Adipocyte (in vitro differentiated cells): ENCODE measurements at regions not wholly inside any gene's neighbourhood (a gene's known extent, or its start where the extent isn't known, plus 50 kb on each side); places are given as distances from the start of the nearest gene placed in this dataset.

Experiments
- DNase-seq: peaks from one replicate; pipeline ENCODE4 v3.0.0-alpha.2; 2015; ENCODE audit warnings: low read depth
- H3K27me3 ChIP-seq: replicated peaks from 2 replicates; pipeline ENCODE4 v1.7.0; 2013; ENCODE audit warnings: mild to moderate bottlenecking, low read length, moderate library complexity; ENCODE audit not compliant: control insufficient read depth, insufficient read depth
- H3K36me3 ChIP-seq: 2 replicates; pipeline ENCODE4 v1.7.0; 2013; ENCODE audit warnings: low read length, mild to moderate bottlenecking, moderate library complexity; ENCODE audit not compliant: control insufficient read depth, insufficient read depth, severe bottlenecking
- H3K4me1 ChIP-seq: 2 replicates; pipeline ENCODE4 v1.7.0; 2013; ENCODE audit warnings: mild to moderate bottlenecking, low read length, moderate library complexity; ENCODE audit not compliant: control insufficient read depth, insufficient read depth
- H3K4me3 ChIP-seq: 2 replicates; pipeline ENCODE4 v1.7.0; 2013; ENCODE audit warnings: mild to moderate bottlenecking, low read length, moderate library complexity
- H3K9ac ChIP-seq: 2 replicates; pipeline ENCODE4 v1.7.0; 2013; ENCODE audit warnings: mild to moderate bottlenecking, low read length, moderate library complexity
- H3K9me3 ChIP-seq: 2 replicates; pipeline ENCODE4 v1.7.0; 2013; ENCODE audit warnings: mild to moderate bottlenecking, low read length, moderate library complexity; ENCODE audit not compliant: control insufficient read depth

DNA sequence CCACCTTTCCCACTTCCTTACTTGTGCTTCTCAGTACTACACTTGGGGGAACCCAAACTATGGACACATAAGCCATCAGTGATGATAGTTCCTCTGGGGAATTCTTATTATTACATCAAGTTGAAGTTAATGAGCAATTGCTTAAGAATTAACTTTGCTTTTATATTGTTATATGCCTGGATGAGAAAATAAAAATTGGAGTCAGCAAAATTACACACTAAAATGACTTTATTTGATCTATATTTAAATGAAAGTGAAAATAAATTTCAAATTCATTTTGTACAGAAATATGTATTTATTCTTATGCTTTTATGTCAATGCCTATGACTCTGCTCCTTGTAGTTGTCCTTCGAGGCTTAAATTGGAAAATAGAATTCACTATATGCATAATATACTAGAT is 149.4 kb upstream of the KCND2 start:
- H3K36me3 ChIP-seq, result no peaks in the 10 kb centered on the region

DNA sequence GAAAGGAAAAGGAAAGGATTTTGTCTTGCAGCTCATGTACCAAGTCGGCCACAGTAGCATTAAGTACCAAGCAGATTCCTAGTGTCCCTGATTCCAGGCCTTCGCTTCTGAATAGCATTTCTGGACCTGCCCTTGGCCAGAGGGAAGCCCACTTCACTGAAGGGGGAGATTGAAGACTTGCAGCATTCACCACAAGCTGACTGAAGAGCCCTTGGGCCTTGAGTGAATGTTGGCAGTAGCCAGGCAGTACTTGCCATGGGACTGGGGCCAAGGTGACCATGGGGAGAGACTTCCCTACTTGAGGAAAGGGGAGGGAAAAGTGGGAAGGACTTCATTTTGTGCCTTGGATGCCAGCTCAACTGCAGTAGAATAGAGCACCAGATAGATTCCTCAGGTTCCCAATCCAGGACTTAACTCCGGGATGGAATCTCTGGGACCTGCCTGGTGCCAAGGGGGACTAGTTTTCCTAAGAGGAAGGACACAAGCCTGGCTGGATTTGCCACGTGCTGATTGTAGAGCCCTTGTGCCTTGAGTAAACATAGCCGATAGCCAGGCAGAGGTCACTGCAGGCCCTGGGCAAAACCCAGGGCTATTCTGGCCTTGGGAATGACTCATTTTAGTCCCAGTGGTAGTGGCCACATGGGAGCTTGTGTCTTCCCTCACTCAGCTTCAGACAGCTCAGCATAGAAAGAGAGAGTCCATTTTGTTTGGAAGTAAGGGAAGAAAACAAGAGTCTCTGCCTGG is 141.7 kb upstream of the KCND2 start:
- Histone ChIP-seq H3K9me3 (peaks cover 23% of the 10 kb centered on the region), H3K9ac (no peak overlapping the region), H3K4me3 (no peak overlapping the region), H3K27me3 (no peaks in the 10 kb centered on the region), H3K36me3 (no peaks in the 10 kb centered on the region), H3K4me1 (no peaks in the 10 kb centered on the region)
- DNase-seq, result no peak

More for the DNA sequence above, 149.4 kb upstream of the KCND2 start:
- Histone ChIP-seq H3K27me3 (no peaks in the 10 kb centered on the region), H3K9ac (no peak overlapping the region), H3K4me3 (no peak overlapping the region), H3K4me1 (no peaks in the 10 kb centered on the region), H3K9me3 (no peaks in the 10 kb centered on the region)
- no peak for DNase-seq

DNA sequence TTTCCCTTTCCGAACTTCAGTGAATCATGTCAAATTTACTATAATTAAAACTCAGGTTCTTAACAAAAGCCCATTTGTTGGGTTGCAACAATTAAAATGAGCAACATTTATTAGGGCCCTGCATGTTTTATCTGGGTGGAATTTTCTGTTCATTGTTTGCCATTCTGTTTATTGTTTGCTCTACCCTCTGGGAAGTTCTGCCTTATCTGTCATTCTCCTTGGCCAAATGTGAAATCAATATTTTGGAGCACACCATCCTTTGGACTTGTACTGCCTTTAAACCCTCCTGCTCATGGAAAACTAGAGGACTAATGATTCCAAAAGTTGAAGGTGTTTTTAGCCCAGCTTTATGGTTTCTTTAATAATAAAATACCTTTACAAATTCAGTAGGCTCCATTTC is 134.5 kb upstream of the KCND2 start:
- no peaks in the 10 kb centered on the region for H3K9me3 ChIP-seq
- H3K9ac ChIP-seq, result no peak overlapping the region

DNA sequence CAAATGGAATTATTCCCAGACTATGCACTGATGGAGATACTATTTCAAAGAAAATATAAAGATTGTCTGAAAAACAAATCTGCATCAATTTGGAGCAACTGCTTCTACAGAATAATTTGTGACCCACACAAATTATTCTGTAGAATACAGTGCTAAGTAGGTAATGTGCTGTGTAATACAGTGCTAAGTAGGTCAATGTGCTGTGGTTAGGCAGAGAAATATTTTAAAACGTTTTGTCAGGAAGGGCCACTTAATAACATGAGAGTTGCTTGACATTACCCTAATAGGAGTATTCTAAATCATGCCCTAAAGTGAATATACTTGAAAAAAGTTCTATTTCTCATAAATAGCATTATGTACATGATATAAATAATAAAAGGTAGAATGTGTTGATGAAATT is 116.5 kb upstream of the KCND2 start:
- peaks cover 14% of the 10 kb centered on the region for H3K4me1 ChIP-seq
- H3K27me3 ChIP-seq, result no peaks in the 10 kb centered on the region
- DNase-seq, result no peak
- no peaks in the 10 kb centered on the region for H3K36me3 ChIP-seq
- H3K9me3 ChIP-seq, result no peaks in the 10 kb centered on the region
- no peak overlapping the region for H3K9ac ChIP-seq
- H3K4me3 ChIP-seq, result no peak overlapping the region

More for the DNA sequence above, 134.5 kb upstream of the KCND2 start:
- Histone ChIP-seq H3K4me3 (no peak overlapping the region), H3K36me3 (no peaks in the 10 kb centered on the region), H3K27me3 (no peaks in the 10 kb centered on the region), H3K4me1 (no peaks in the 10 kb centered on the region)
- no peak for DNase-seq

DNA sequence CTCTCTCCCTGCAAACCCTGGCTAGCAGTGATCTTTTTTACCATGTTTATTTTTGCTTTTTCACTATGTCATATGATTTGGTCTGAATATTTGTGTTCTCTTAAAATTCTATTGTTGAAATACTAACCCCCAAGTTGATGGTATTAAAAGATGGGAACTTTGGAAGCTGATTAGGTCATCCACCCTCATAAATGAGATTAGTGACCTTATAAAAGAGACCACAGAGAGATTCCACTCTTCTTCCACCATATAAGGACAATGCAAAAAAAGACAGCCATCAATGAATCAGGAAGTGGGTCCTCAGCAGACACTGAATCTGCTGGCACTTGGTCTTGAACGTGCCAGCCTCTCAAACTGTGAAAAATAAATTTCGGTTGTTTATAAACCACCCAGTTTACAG is 112.8 kb upstream of the KCND2 start:
- no peaks in the 10 kb centered on the region for H3K36me3 ChIP-seq
- no peak overlapping the region for H3K9ac ChIP-seq
- no peaks in the 10 kb centered on the region for H3K27me3 ChIP-seq
- peaks cover 17% of the 10 kb centered on the region for H3K4me1 ChIP-seq
- no peak for DNase-seq
- H3K9me3 ChIP-seq, result no peaks in the 10 kb centered on the region
- H3K4me3 ChIP-seq, result no peak overlapping the region

DNA sequence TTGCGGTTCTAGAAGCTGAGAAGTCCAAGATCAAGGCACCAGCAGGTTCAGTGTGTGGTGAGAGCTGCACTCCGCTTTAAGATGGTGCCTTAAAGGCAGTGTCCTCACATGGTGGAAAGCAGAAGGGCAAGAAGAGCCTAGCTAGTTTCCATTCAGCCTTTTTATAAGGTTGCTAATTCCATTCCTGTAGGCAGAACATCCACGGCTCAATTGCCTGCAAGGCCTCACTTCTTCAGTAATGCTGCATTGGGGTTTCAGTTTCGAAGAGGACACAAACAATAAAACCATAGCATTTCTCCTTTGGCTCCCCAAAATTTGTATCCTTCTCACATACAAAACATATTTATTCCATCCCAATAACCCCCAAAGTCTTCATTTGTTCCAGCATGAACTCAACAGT is 109.5 kb upstream of the KCND2 start:
- DNase-seq, result no peak
- H3K9me3 ChIP-seq, result no peaks in the 10 kb centered on the region
- H3K4me3 ChIP-seq, result no peak overlapping the region
- H3K4me1 ChIP-seq, result peaks cover 20% of the 10 kb centered on the region
- H3K9ac ChIP-seq, result no peak overlapping the region
- no peaks in the 10 kb centered on the region for H3K36me3 ChIP-seq
- no peaks in the 10 kb centered on the region for H3K27me3 ChIP-seq

DNA sequence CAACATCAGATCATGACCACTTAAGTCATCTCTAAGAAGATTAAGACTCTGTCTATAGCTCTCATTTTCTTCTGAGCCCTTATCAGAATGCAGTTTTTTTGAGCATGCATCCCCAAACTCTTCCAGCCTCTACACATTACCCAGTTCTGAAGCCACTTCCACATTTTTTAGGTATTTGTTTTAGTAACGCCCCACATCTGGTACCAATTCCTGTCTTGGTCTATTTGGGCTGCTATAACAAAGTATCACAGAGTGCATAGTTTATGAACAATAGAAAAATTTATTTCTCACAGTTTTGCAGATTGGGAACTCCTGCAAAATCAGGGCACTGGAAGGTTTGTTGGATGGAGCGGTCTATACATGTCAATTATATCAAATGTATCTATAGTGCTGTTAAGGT is 107.7 kb upstream of the KCND2 start:
- H3K4me1 ChIP-seq, result peaks cover 38% of the 10 kb centered on the region
- no peaks in the 10 kb centered on the region for H3K9me3 ChIP-seq
- H3K4me3 ChIP-seq, result no peak overlapping the region
- DNase-seq, result no peak
- no peaks in the 10 kb centered on the region for H3K27me3 ChIP-seq
- no peak overlapping the region for H3K9ac ChIP-seq
- H3K36me3 ChIP-seq, result no peaks in the 10 kb centered on the region

DNA sequence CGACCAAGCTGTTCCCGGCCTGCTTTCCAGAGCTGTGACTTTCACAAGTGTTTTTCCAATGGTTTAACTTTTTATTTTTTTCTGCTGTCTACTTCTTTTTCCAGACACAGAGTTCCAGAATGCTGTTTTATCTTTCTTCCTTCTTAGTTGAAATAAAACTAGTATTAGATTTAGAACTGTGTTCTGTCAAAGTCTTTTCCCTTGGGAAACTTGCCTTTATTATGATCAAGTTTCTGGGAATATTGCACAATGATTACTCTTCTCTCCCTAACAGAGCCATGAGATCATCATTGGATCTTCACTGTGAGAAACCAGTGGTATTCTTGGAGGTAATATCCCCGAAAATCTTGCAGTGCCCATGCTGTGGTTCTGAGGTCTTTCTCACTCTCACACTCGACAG is 104.9 kb upstream of the KCND2 start:
- Histone ChIP-seq H3K4me1 (peaks cover 57% of the 10 kb centered on the region), H3K36me3 (no peaks in the 10 kb centered on the region), H3K4me3 (peak overlapping the region; percentile 42), H3K27me3 (no peaks in the 10 kb centered on the region), H3K9me3 (no peaks in the 10 kb centered on the region), H3K9ac (peak overlapping the region; percentile 80)
- DNase-seq, result peak; percentile 11

DNA sequence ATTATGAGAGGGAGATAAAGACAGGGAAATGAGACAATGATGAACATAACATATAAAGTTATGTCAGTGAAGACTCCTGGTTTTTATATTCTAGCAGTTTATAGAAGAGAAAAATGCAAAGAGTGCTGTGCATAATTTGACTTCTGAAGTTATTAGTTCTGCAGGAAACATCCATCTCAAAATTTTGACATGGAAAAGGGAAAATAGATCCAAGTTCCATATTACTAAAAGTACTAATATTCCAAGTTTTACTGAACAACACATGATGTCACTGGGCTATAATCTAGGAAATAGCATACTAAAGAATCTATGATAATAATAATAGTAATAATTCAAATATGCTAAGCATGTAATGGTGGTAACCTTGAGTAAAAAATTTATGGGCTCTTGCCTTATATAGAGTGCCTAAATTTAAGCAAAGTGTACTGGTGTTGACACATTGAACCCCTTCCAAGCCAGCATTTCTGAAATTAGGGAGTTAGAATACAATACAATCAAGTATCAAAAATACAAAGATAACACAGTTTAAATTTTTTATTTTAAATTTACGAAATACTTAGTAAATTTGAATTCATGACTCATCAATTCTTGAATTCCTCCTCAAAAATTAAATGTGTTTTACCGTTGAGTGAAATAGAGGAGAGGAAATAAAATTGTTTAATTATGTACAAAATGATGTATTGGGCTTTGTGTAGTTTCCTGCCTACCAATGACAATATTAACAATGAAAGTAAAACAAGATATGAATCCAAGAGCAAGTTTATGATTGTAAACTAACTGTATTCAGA is 102.8 kb upstream of the KCND2 start:
- no peak for DNase-seq
- no peaks in the 10 kb centered on the region for H3K36me3 ChIP-seq
- H3K4me1 ChIP-seq, result peaks cover 54% of the 10 kb centered on the region
- no peak overlapping the region for H3K4me3 ChIP-seq
- H3K27me3 ChIP-seq, result no peaks in the 10 kb centered on the region
- peak overlapping the region; percentile 43 for H3K9ac ChIP-seq
- no peaks in the 10 kb centered on the region for H3K9me3 ChIP-seq

DNA sequence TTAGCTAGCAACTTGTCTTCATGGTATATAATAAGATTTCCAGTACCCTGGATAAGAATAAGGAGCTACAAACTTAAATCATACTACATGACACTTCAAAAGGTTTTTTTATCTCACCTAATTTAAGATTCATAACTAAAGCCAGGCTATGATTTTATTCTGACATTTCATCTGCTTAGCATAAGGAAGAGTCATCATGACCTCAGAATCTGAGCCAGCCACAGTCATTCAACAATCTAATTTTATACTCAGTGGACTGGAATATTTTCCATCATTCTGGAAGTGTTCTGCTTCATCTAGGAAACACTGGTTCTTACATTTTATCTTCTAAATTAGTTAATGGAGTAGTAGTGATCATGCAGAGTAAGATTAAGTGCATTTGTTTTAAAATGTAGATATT is 102.1 kb upstream of the KCND2 start:
- DNase-seq, result no peak
- peaks cover 52% of the 10 kb centered on the region for H3K4me1 ChIP-seq
- peak overlapping the region; percentile 43 for H3K9ac ChIP-seq
- H3K9me3 ChIP-seq, result no peaks in the 10 kb centered on the region
- no peaks in the 10 kb centered on the region for H3K36me3 ChIP-seq
- no peaks in the 10 kb centered on the region for H3K27me3 ChIP-seq
- H3K4me3 ChIP-seq, result no peak overlapping the region

DNA sequence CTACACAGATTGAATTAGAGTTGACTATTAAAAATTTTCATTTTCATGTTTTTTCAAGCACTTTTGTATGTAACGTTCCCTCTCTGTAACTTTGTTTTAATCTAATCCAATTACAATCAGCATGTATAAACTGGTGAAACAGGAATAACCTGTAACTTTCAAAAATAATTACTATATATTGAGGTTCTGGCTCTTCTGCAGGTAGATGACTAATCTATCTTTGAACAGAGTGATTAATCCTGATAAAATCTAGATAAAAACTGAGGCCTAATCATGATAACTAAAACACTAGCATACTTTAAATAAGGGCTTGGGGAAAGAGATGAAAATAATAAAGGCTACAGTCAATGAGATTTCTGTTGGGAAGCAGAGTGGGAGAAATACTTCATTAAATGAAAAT is 101.6 kb upstream of the KCND2 start:
- Histone ChIP-seq H3K4me3 (no peak overlapping the region), H3K9ac (peak overlapping the region; percentile 45), H3K36me3 (no peaks in the 10 kb centered on the region), H3K27me3 (no peaks in the 10 kb centered on the region), H3K9me3 (no peaks in the 10 kb centered on the region), H3K4me1 (peaks cover 52% of the 10 kb centered on the region)
- DNase-seq, result no peak
